WTC11 (cell line): ENCODE measurements at regions not wholly inside any gene's neighbourhood (a gene's known extent, or its start where the extent isn't known, plus 50 kb on each side); places are given as distances from the start of the nearest gene placed in this dataset.

Experiments used
- ATAC-seq: fragments of 200-7000 bp; cut with Tn5 transposase; 2 replicates; pipeline ENCODE4 v1.10.0; 2021; ENCODE audit warnings: mild to moderate bottlenecking, moderate library complexity
- CTCF ChIA-PET: fragments of 300-600 bp; sonication (Branson Sonifier 250); formaldehyde crosslinking; loops from one replicate; lab custom pipeline; 2021; ENCODE audit warnings: antibody characterized with exemption; lab: Charles Lee
- POLR2A ChIA-PET: fragments of 350-600 bp; sonication (Branson Sonifier 250); formaldehyde crosslinking; loops from one replicate; lab custom pipeline; 2021; ENCODE audit warnings: antibody characterized with exemption; lab: Charles Lee
- DNase-seq: peaks from one replicate; pipeline ENCODE4 v3.0.0; 2021; ENCODE audit warnings: low spot score
- H3K27ac Mint-ChIP-seq: 2 replicates; pipeline ENCODE4 v1.8.0; 2021; ENCODE audit warnings: mixed read lengths
- H3K27me3 Mint-ChIP-seq: 2 replicates; pipeline ENCODE4 v1.8.0; 2021; ENCODE audit warnings: low read depth, mild to moderate bottlenecking, moderate library complexity, mixed read lengths
- H3K36me3 Mint-ChIP-seq: 2 replicates; pipeline ENCODE4 v1.8.0; 2021; ENCODE audit warnings: mixed read lengths
- H3K4me1 Mint-ChIP-seq: 2 replicates; pipeline ENCODE4 v1.8.0; 2022; ENCODE audit warnings: mixed read lengths
- H3K4me3 Mint-ChIP-seq: 2 replicates; pipeline ENCODE4 v1.8.0; 2021; ENCODE audit warnings: mild to moderate bottlenecking, moderate library complexity, mixed read lengths
- H3K9me3 Mint-ChIP-seq: 2 replicates; pipeline ENCODE4 v1.8.0; 2021; ENCODE audit warnings: mixed read lengths
- AFF4 ChIP-seq: sonication (generic); formaldehyde crosslinking; IDR thresholded peaks from 2 replicates; pipeline ENCODE4 v1.8.1; 2023; ENCODE audit warnings: mild to moderate bottlenecking, missing genetic modification reagents, borderline replicate concordance
- AR ChIP-seq: fragments of 250-450 bp; sonication (Bioruptor Pico); IDR thresholded peaks from 2 replicates; pipeline ENCODE4 v1.9.0; 2021; ENCODE audit warnings: mild to moderate bottlenecking
- ATF1 ChIP-seq: sonication (generic); formaldehyde crosslinking; IDR thresholded peaks from 2 replicates; pipeline ENCODE4 v1.8.1; 2023; ENCODE audit warnings: mild to moderate bottlenecking, moderate library complexity, missing genetic modification reagents
- E2F1 ChIP-seq: sonication (generic); formaldehyde crosslinking; IDR thresholded peaks from 2 replicates; pipeline ENCODE4 v1.8.0; 2022; ENCODE audit warnings: mild to moderate bottlenecking, missing genetic modification reagents
- E2F4 ChIP-seq: sonication (generic); formaldehyde crosslinking; IDR thresholded peaks from 2 replicates; pipeline ENCODE4 v1.8.1; 2022; ENCODE audit warnings: low read depth, mild to moderate bottlenecking, moderate library complexity, missing genetic modification reagents, borderline replicate concordance
- E2F5 ChIP-seq: sonication (generic); formaldehyde crosslinking; IDR thresholded peaks from 2 replicates; pipeline ENCODE4 v1.8.1; 2022; ENCODE audit warnings: mild to moderate bottlenecking, moderate library complexity, missing genetic modification reagents
- ESRRA ChIP-seq: sonication (generic); formaldehyde crosslinking; IDR thresholded peaks from 2 replicates; pipeline ENCODE4 v1.8.1; 2022; ENCODE audit warnings: mild to moderate bottlenecking, missing genetic modification reagents, borderline replicate concordance
- ETV6 ChIP-seq: sonication (generic); formaldehyde crosslinking; IDR thresholded peaks from 2 replicates; pipeline ENCODE4 v1.8.1; 2022; ENCODE audit warnings: mild to moderate bottlenecking, missing genetic modification reagents
- FOXP4 ChIP-seq: sonication (generic); formaldehyde crosslinking; IDR thresholded peaks from 2 replicates; pipeline ENCODE4 v1.8.0; 2022; ENCODE audit warnings: mild to moderate bottlenecking, missing genetic modification reagents
- GABPB1 ChIP-seq: sonication (generic); formaldehyde crosslinking; IDR thresholded peaks from 2 replicates; pipeline ENCODE4 v1.8.1; 2023; ENCODE audit warnings: mild to moderate bottlenecking, missing genetic modification reagents
- IRF2 ChIP-seq: sonication (generic); formaldehyde crosslinking; IDR thresholded peaks from 2 replicates; pipeline ENCODE4 v1.8.0; 2022; ENCODE audit warnings: low read depth, missing genetic modification reagents, borderline replicate concordance
- NFATC4 ChIP-seq: fragments of 250-450 bp; sonication (Bioruptor Pico); IDR thresholded peaks from 2 replicates; pipeline ENCODE4 v1.9.0; 2021; ENCODE audit warnings: mild to moderate bottlenecking
- NFYB ChIP-seq: sonication (generic); formaldehyde crosslinking; conservative IDR thresholded peaks from 2 replicates; pipeline ENCODE4 v1.8.0; 2022; ENCODE audit warnings: low read depth, missing genetic modification reagents
- RORB ChIP-seq: fragments of 250-450 bp; sonication (Bioruptor Pico); IDR thresholded peaks from 2 replicates; pipeline ENCODE4 v1.9.0; 2021; ENCODE audit warnings: mild to moderate bottlenecking
- SMAD4 ChIP-seq: sonication (generic); formaldehyde crosslinking; IDR thresholded peaks from 2 replicates; pipeline ENCODE4 v1.8.0; 2022; ENCODE audit warnings: mild to moderate bottlenecking, missing genetic modification reagents
- TEAD4 ChIP-seq: sonication (generic); formaldehyde crosslinking; IDR thresholded peaks from 2 replicates; pipeline ENCODE4 v1.8.0; 2022; ENCODE audit warnings: mild to moderate bottlenecking, missing genetic modification reagents
- USF1 ChIP-seq: sonication (generic); formaldehyde crosslinking; IDR thresholded peaks from 2 replicates; pipeline ENCODE4 v1.8.0; 2022; ENCODE audit warnings: mild to moderate bottlenecking, missing genetic modification reagents
- ZMAT4 ChIP-seq: fragments of 250-450 bp; sonication (Bioruptor Pico); IDR thresholded peaks from 2 replicates; pipeline ENCODE4 v1.9.0; 2021; ENCODE audit warnings: mild to moderate bottlenecking
- ZNF138 ChIP-seq: sonication (generic); formaldehyde crosslinking; conservative IDR thresholded peaks from 2 replicates; pipeline ENCODE4 v1.8.1; 2022; ENCODE audit warnings: mild to moderate bottlenecking, moderate library complexity, missing genetic modification reagents
- ZNF263 ChIP-seq: sonication (generic); formaldehyde crosslinking; IDR thresholded peaks from 2 replicates; pipeline ENCODE4 v1.8.1; 2022; ENCODE audit warnings: low read depth, mild to moderate bottlenecking, moderate library complexity, missing genetic modification reagents

- no peak for TF ChIP-seq AR (CRISPR knock-in tag)
Measured at GRCh38 chr13:105595471-105595870, 940.0 kb downstream of the EFNB2 start (continued).

GRCh38 chr13:105591277-105591676 is 944.2 kb downstream of the EFNB2 start:
- ATAC-seq (no peak), DNase-seq (no peak)
- Mint-ChIP-seq H3K4me3 (no peak overlapping the region), H3K27ac (no peak overlapping the region), H3K4me1 (no peaks in the 10 kb centered on the region; the same call in 1 of the 2 replicates)
- POLR2A ChIA-PET = no interaction called here
- CTCF ChIA-PET = no interaction called here
- TF ChIP-seq NFATC4 (CRISPR knock-in tag) (no peak), NFYB (CRISPR knock-in tag) (no peak), GABPB1 (CRISPR knock-in tag) (no peak), USF1 (CRISPR knock-in tag) (no peak), ETV6 (no peak), ZMAT4 (CRISPR knock-in tag) (no peak), ATF1 (CRISPR knock-in tag) (no peak), IRF2 (CRISPR knock-in tag) (no peak), E2F4 (CRISPR knock-in tag) (no peak), FOXP4 (CRISPR knock-in tag) (no peak)
- TF ChIP-seq, all 79 proteins: peak for 0
- Mint-ChIP-seq H3K27me3 (no peaks in the 10 kb centered on the region), H3K9me3 (peaks cover 3% of the 10 kb centered on the region; the same call in 1 of the 2 replicates), H3K36me3 (no peaks in the 10 kb centered on the region)

- H3K27me3 Mint-ChIP-seq = no peaks in the 10 kb centered on the region
- H3K9me3 Mint-ChIP-seq = no peaks in the 10 kb centered on the region
- DNase-seq = no peak
- ChIA-PET CTCF (no interaction called here), POLR2A (no interaction called here)
- TF ChIP-seq ZNF263 (no peak), RORB (no peak), E2F5 (CRISPR knock-in tag) (no peak), AFF4 (CRISPR knock-in tag) (no peak), TEAD4 (CRISPR knock-in tag) (no peak), SMAD4 (no peak), ZNF138 (CRISPR knock-in tag) (no peak), E2F1 (CRISPR knock-in tag) (no peak), ESRRA (no peak)
- no peaks in the 10 kb centered on the region; the same call in 1 of the 2 replicates for H3K4me1 Mint-ChIP-seq
- peak; percentile 26; the same call in 1 of the 2 replicates for ATAC-seq
- no peak overlapping the region for H3K27ac Mint-ChIP-seq
- no peak overlapping the region for H3K4me3 Mint-ChIP-seq
- H3K36me3 Mint-ChIP-seq = no peaks in the 10 kb centered on the region
Measured at GRCh38 chr13:105587786-105588185, 947.7 kb downstream of the EFNB2 start.
